GM12878 (cell line): ENCODE measurements at regions not wholly inside any gene's neighbourhood (a gene's known extent, or its start where the extent isn't known, plus 50 kb on each side); places are given as distances from the start of the nearest gene placed in this dataset.

Experiments used
- ATAC-seq: fragments of 200-7000 bp; cut with Tn5 transposase; 3 replicates; pipeline ENCODE4 v1.9.1; 2020; ENCODE audit warnings: mild to moderate bottlenecking, moderate library complexity
- BruUV-seq: library from RNA; stranded (reverse); fragments of 400-500 nt; replicated peaks from 2 replicates; lab custom pipeline; 2021; lab: Mats Ljungman, UMichigan
- CTCF ChIA-PET: fragments of 300-600 bp; sonication (Branson Sonifier 250); formaldehyde crosslinking; extraction: SDS; loops from one replicate; lab custom pipeline; 2021; ENCODE audit warnings: inconsistent platforms; lab: Yijun Ruan, JAX
- POLR2A ChIA-PET: fragments of 350-600 bp; formaldehyde crosslinking; extraction: SDS; loops from one replicate; lab custom pipeline; 2021; ENCODE audit warnings: inconsistent platforms; lab: Charles Lee
- RAD21 ChIA-PET: fragments of 300-600 bp; sonication (Branson Sonifier 250); formaldehyde crosslinking; loops from one replicate; lab custom pipeline; 2023; ENCODE audit warnings: antibody characterized with exemption; ENCODE audit not compliant: unreplicated experiment; lab: Charles Lee
- SMC1A ChIA-PET: fragments of 300-600 bp; sonication (Branson Sonifier 250); formaldehyde crosslinking; loops from one replicate; lab custom pipeline; 2023; ENCODE audit not compliant: unreplicated experiment, uncharacterized antibody; lab: Charles Lee
- DNase-seq: peaks from one replicate; pipeline ENCODE4 v3.0.0-alpha.2; 2011; ENCODE audit warnings: low read depth, low spot score
- FAIRE-seq: peaks from 3 replicates; lab custom pipeline; 2011; peaks lifted over from hg19 to GRCh38; lab: Jason Lieb, UNC
- H2AFZ ChIP-seq: 2 replicates; pipeline ENCODE4 v1.6.0; 2011; ENCODE audit warnings: low read depth, low read length, control low read depth; ENCODE audit not compliant: control insufficient read depth
- H3K27ac ChIP-seq: 2 replicates; pipeline ENCODE4 v1.5.1; 2011; ENCODE audit warnings: control low read depth; ENCODE audit not compliant: control insufficient read depth, insufficient read depth
- H3K27me3 ChIP-seq, 2 experiments: replicated peaks in 1 of 2; 2 replicates each; pipeline versions ENCODE4 v1.6.0 to v1.6.1; 2011; ENCODE audit warnings: low read length in 1 of 2; ENCODE audit not compliant: control insufficient read depth in 2 of 2, insufficient read depth in 2 of 2
- H3K36me3 ChIP-seq, 2 experiments: 2 replicates each; pipeline ENCODE4 v1.5.1; 2011; ENCODE audit warnings: low read length in 1 of 2; ENCODE audit not compliant: control insufficient read depth in 2 of 2, insufficient read depth in 2 of 2
- H3K4me1 ChIP-seq: 2 replicates; pipeline ENCODE4 v1.6.1; 2011; ENCODE audit warnings: mild to moderate bottlenecking, low read length, moderate library complexity, mixed read lengths; ENCODE audit not compliant: control insufficient read depth, insufficient read depth
- H3K4me2 ChIP-seq: 2 replicates; pipeline ENCODE4 v1.6.0; 2011; ENCODE audit warnings: control low read depth; ENCODE audit not compliant: control insufficient read depth, insufficient read depth
- H3K4me3 ChIP-seq: fragments of 200-600 bp; sonication (generic); 2 replicates; pipeline ENCODE4 v1.5.1; 2016
- H3K79me2 ChIP-seq: 2 replicates; pipeline ENCODE4 v1.6.0; 2011; ENCODE audit warnings: low read length; ENCODE audit not compliant: control insufficient read depth, insufficient read depth
- H3K9ac ChIP-seq: 2 replicates; pipeline ENCODE4 v1.8.0; 2011; ENCODE audit warnings: low read length, control low read depth, mixed read lengths; ENCODE audit not compliant: control insufficient read depth, insufficient read depth
- H3K9me3 ChIP-seq: replicated peaks from 3 replicates; pipeline ENCODE4 v1.5.1; 2011; ENCODE audit warnings: mild to moderate bottlenecking, low read length; ENCODE audit not compliant: control insufficient read depth, insufficient read depth
- H4K20me1 ChIP-seq: 2 replicates; pipeline ENCODE4 v1.6.0; 2011; ENCODE audit not compliant: control insufficient read depth, insufficient read depth
- GATAD2B ChIP-seq: fragments of 450-650 bp; conservative IDR thresholded peaks from 2 replicates; pipeline ENCODE4 v1.6.1; 2017; ENCODE audit warnings: low read depth, mild to moderate bottlenecking, moderate library complexity
- MEF2A ChIP-seq: IDR thresholded peaks from 2 replicates; pipeline ENCODE4 v1.6.1; 2011; ENCODE audit warnings: low read depth, mild to moderate bottlenecking, low read length, moderate library complexity; ENCODE audit not compliant: insufficient read depth
- NR2C2 ChIP-seq: IDR thresholded peaks from 2 replicates; pipeline ENCODE4 v1.6.1; 2011; ENCODE audit warnings: borderline replicate concordance, low read depth; ENCODE audit not compliant: control insufficient read depth, insufficient read length
- RELA ChIP-seq: fragments of 450-650 bp; IDR thresholded peaks from 2 replicates; pipeline ENCODE4 v1.8.0; 2014; ENCODE audit warnings: borderline replicate concordance; ENCODE audit not compliant: partially characterized antibody
- SIX5 ChIP-seq: IDR thresholded peaks from 2 replicates; pipeline ENCODE4 v1.6.1; 2011; ENCODE audit warnings: mild to moderate bottlenecking, low read depth, low read length, moderate library complexity; ENCODE audit not compliant: severe bottlenecking
- SMAD1 ChIP-seq: fragments of 450-650 bp; IDR thresholded peaks from 2 replicates; pipeline ENCODE4 v1.6.1; 2018; ENCODE audit warnings: mild to moderate bottlenecking, low read depth; ENCODE audit not compliant: partially characterized antibody
- ZSCAN29 ChIP-seq: fragments of 450-650 bp; IDR thresholded peaks from 2 replicates; pipeline ENCODE4 v1.6.1; 2017; ENCODE audit warnings: mild to moderate bottlenecking, moderate library complexity
- whole genome bisulfite sequencing: methylation state at CpG from one replicate; pipeline ENCODE4 v1.1.6; 2016; ENCODE audit warnings: low lambda C conversion rate; ENCODE audit not compliant: insufficient replicate concordance, insufficient coverage; ENCODE audit errors: missing lambda C conversion rate; 5-methylcytosine and 5-hydroxymethylcytosine counted together
- in situ Hi-C: fragments of 300-500 bp; cut with MboI; formaldehyde crosslinking; loops from 9 replicates; pipeline ENCODE4 v1.14.3; 2018; ENCODE audit warnings: mixed read lengths
- intact Hi-C: fragments of 100-400 bp; cut with micrococcal nuclease; formaldehyde crosslinking; loops from one replicate; pipeline ENCODE4 v1.14.2; 2022; ENCODE audit not compliant: unreplicated experiment
- TF ChIP-seq, protein P1 (sequence below): IDR thresholded peaks from 2 replicates; pipeline ENCODE4 v1.6.1; 2012; ENCODE audit warnings: low read depth, low read length, improper control_type of control experiment
- TF ChIP-seq, protein P2 (sequence below): IDR thresholded peaks from 2 replicates; pipeline ENCODE4 v1.6.1; 2011; ENCODE audit warnings: borderline replicate concordance, low read depth, mild to moderate bottlenecking, moderate library complexity, mixed read lengths, low read length; ENCODE audit not compliant: insufficient read depth; ENCODE audit errors: extremely low read length
- TF ChIP-seq, protein P3 (sequence below): fragments of 450-650 bp; IDR thresholded peaks from 2 replicates; pipeline ENCODE4 v1.6.1; 2016; ENCODE audit warnings: mild to moderate bottlenecking
- TF ChIP-seq, protein P4 (sequence below): IDR thresholded peaks from 2 replicates; pipeline ENCODE4 v1.6.1; 2012; ENCODE audit warnings: mild to moderate bottlenecking, low read depth, low read length
- TF ChIP-seq, protein P5 (sequence below): IDR thresholded peaks from 2 replicates; pipeline ENCODE4 v1.6.1; 2012; ENCODE audit warnings: low read length, inconsistent platforms

DNA sequence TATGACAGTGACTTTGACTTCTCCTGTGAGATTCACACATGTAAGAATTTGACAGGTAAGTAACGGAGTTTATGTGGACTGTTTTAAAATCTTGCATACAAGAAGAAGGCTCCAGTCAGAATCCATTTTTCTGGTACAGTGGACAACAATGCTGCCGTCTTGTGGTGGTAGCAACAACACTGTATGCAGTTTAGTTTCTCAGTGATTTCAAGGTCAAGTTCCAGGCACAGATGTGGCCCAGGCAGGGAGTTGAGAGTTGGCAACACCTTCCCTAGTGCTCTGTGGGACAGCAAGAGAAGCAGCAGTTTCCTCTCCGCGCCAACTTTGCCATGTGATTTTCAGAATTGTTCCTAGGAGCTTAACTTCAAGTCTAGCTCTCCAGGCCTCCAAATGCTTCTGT lies 56.0 kb upstream of the STPG2 start (continued):
- no peak for TF ChIP-seq NR2C2

DNA sequence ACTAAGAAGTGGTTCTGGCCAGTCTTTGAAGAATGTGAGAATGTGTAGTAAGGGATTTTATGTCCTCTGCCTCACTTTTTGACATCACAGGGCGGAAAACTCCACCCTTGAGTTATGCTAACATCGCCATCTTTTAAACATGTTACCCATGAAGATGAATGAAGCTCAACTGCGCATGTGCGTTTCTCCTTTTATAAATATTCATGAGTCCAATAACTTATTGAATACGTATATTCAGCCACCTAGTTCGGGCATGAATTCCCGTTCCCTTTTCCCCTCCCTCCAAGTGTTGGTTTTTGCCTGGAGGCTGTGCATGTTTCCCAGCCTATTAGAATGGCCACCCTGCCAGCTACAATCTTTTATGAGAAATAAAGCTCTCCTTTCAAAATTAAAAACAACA lies 51.7 kb upstream of the STPG2 start:
- no peaks in the 10 kb centered on the region for H3K79me2 ChIP-seq
- no peaks in the 10 kb centered on the region for H3K4me1 ChIP-seq
- no peak for FAIRE-seq
- intact Hi-C loops, result no loop called here
- H4K20me1 ChIP-seq, result no peaks in the 10 kb centered on the region
- no peak for ATAC-seq
- in situ Hi-C loops, result no loop called here
- no peak overlapping the region for H2AFZ ChIP-seq
- RAD21 ChIA-PET, result no interaction called here
- H3K27ac ChIP-seq, result no peak overlapping the region
- CTCF ChIA-PET, result interaction anchor here (0.7 to 1.2 kb wide), 3 partner anchors 9 to 1071 kb away, joined by 3 to 4 read pairs (median 3); no protein-coding TSS in a partner anchor
- H3K4me2 ChIP-seq, result no peak overlapping the region
- no peaks in the 10 kb centered on the region for H3K27me3 ChIP-seq
- H3K4me3 ChIP-seq, result no peak overlapping the region
- no peak overlapping the region for H3K9ac ChIP-seq
- no peak for DNase-seq
- BruUV-seq, result no TSS peak
- POLR2A ChIA-PET, result no interaction called here
- peaks cover 7% of the 10 kb centered on the region for H3K9me3 ChIP-seq
- 60% methylated on average over 7 of the region's 7 CpGs for WGBS
- SMC1A ChIA-PET, result no interaction called here
- H3K36me3 ChIP-seq, result no peaks in the 10 kb centered on the region
- TF ChIP-seq SIX5 (no peak), MEF2A (no peak), GATAD2B (no peak), ZSCAN29 (no peak), RELA (no peak), SMAD1 (no peak)
- TF ChIP-seq, protein P1, sequence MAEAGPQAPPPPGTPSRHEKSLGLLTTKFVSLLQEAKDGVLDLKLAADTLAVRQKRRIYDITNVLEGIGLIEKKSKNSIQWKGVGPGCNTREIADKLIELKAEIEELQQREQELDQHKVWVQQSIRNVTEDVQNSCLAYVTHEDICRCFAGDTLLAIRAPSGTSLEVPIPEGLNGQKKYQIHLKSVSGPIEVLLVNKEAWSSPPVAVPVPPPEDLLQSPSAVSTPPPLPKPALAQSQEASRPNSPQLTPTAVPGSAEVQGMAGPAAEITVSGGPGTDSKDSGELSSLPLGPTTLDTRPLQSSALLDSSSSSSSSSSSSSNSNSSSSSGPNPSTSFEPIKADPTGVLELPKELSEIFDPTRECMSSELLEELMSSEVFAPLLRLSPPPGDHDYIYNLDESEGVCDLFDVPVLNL, result no peak
- TF ChIP-seq, protein P2, sequence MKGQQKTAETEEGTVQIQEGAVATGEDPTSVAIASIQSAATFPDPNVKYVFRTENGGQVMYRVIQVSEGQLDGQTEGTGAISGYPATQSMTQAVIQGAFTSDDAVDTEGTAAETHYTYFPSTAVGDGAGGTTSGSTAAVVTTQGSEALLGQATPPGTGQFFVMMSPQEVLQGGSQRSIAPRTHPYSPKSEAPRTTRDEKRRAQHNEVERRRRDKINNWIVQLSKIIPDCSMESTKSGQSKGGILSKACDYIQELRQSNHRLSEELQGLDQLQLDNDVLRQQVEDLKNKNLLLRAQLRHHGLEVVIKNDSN, result no peak
- TF ChIP-seq, protein P3, sequence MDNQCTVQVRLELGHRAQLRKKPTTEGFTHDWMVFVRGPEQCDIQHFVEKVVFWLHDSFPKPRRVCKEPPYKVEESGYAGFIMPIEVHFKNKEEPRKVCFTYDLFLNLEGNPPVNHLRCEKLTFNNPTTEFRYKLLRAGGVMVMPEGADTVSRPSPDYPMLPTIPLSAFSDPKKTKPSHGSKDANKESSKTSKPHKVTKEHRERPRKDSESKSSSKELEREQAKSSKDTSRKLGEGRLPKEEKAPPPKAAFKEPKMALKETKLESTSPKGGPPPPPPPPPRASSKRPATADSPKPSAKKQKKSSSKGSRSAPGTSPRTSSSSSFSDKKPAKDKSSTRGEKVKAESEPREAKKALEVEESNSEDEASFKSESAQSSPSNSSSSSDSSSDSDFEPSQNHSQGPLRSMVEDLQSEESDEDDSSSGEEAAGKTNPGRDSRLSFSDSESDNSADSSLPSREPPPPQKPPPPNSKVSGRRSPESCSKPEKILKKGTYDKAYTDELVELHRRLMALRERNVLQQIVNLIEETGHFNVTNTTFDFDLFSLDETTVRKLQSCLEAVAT, result no peak
- TF ChIP-seq, protein P4, sequence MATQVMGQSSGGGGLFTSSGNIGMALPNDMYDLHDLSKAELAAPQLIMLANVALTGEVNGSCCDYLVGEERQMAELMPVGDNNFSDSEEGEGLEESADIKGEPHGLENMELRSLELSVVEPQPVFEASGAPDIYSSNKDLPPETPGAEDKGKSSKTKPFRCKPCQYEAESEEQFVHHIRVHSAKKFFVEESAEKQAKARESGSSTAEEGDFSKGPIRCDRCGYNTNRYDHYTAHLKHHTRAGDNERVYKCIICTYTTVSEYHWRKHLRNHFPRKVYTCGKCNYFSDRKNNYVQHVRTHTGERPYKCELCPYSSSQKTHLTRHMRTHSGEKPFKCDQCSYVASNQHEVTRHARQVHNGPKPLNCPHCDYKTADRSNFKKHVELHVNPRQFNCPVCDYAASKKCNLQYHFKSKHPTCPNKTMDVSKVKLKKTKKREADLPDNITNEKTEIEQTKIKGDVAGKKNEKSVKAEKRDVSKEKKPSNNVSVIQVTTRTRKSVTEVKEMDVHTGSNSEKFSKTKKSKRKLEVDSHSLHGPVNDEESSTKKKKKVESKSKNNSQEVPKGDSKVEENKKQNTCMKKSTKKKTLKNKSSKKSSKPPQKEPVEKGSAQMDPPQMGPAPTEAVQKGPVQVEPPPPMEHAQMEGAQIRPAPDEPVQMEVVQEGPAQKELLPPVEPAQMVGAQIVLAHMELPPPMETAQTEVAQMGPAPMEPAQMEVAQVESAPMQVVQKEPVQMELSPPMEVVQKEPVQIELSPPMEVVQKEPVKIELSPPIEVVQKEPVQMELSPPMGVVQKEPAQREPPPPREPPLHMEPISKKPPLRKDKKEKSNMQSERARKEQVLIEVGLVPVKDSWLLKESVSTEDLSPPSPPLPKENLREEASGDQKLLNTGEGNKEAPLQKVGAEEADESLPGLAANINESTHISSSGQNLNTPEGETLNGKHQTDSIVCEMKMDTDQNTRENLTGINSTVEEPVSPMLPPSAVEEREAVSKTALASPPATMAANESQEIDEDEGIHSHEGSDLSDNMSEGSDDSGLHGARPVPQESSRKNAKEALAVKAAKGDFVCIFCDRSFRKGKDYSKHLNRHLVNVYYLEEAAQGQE, result no peak
- TF ChIP-seq, protein P5, sequence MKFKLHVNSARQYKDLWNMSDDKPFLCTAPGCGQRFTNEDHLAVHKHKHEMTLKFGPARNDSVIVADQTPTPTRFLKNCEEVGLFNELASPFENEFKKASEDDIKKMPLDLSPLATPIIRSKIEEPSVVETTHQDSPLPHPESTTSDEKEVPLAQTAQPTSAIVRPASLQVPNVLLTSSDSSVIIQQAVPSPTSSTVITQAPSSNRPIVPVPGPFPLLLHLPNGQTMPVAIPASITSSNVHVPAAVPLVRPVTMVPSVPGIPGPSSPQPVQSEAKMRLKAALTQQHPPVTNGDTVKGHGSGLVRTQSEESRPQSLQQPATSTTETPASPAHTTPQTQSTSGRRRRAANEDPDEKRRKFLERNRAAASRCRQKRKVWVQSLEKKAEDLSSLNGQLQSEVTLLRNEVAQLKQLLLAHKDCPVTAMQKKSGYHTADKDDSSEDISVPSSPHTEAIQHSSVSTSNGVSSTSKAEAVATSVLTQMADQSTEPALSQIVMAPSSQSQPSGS, result no peak
